RCC 7860 (cell line): ENCODE measurements at regions not wholly inside any gene's neighbourhood (a gene's known extent, or its start where the extent isn't known, plus 50 kb on each side); places are given as distances from the start of the nearest gene placed in this dataset.
A peak's percentile ranks its signal among the peaks of the same experiment; 100 is the strongest.
"Not testable (repeated sequence)": the region's sequence is repeated elsewhere in the genome, so short reads cannot be mapped to it uniquely, and the experiment has no call there.

Experiments used
- DNase-seq: peaks from one replicate; pipeline ENCODE4 v3.0.0-alpha.2; 2015; ENCODE audit warnings: low spot score
- FAIRE-seq: peaks from 2 replicates; lab custom pipeline; 2012; peaks lifted over from hg19 to GRCh38; lab: Jason Lieb, UNC

DNA sequence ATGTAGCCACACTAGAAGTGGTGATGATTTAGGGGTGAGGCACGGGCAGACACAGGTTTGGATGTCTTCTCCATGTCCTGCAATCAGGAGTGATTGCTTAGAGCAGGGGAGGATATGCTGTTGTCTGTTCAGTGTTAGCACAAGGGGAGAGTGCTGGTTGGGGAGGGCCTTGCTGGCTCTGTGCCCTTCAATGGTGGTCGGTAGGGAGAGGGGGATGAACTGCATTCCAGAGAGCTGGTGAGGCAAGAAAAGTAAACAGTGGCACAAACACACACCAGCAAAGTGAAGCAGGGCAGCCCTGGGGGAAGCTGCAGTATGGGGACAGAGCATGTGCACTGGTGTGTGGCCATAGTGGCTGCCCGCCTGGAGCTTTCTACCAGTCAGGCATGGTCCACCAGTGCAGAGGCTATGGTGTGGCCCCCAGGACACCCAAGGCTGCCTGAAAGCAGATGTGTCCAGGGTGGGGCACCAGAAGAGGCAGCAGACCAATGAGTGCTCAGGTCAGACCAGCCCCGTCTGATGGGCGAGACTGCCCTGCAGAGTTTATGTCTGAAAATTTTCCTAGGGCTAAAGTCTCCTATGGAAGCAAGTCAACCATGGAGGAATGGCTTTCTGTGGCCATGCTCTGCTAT, 1676.9 kb downstream of the PCDH9 start:
- FAIRE-seq: no peak
- DNase-seq: no peak

DNA sequence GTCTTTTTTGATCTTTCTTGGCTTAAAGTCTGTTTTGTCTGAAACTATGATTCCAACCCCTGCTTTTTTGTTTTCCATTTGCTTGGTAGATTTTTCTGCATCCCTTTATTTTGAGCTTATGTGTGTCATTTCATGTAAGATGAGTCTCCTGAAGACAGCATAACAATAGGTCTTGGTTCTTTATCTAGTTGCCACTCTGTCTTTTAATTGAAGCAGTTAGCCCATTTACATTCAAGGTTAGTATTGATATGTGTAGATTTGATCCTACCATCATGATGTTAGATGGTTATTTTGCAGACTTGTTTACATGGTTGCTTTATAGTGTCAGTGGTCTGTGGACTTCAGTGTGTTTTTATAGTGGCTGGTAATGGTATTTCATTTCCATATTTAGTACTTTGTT, 1678.9 kb downstream of the PCDH9 start:
- no peak for DNase-seq
- no peak for FAIRE-seq

DNA sequence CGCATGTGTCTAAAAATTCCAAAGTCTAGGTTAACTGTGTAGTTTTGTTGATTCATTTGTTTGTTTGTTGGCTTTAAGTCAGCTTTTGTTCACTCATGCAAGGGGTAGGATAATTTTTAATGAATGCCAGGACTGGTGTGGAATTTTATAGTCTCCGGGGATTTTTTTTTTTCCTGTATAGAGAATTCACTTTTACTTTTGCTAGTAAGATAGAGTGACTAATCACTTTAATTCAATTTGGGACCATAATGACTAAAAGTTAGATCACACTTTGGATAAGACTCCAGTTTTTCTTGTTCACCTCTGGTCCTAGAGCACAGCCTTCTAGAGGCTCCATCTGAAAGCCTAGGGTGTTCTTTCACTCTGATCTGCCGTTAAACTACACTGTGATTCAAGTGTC, 1690.0 kb downstream of the PCDH9 start:
- FAIRE-seq: no peak

DNA sequence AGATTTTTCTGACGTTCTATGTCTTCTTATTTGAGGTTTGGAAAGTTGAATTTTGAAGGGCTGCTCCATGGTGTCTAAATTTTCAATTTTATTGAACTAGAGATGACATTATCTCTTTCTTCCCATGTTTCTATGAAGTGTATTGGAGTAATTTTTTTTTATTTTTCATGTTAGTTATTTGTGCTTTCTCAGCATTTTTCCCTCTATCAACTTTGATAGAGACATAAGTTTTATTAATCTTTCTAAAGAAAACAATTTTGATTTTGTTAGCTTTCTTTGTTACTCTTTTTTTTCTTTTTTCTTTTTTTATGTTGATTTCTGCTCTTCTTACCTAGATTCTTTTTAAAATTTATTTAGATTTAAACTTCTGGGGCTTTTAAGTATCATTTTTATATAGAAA, 1694.8 kb downstream of the PCDH9 start:
- no peak for FAIRE-seq

More for the DNA sequence above, 1690.0 kb downstream of the PCDH9 start:
- peak; percentile 5 for DNase-seq

DNA sequence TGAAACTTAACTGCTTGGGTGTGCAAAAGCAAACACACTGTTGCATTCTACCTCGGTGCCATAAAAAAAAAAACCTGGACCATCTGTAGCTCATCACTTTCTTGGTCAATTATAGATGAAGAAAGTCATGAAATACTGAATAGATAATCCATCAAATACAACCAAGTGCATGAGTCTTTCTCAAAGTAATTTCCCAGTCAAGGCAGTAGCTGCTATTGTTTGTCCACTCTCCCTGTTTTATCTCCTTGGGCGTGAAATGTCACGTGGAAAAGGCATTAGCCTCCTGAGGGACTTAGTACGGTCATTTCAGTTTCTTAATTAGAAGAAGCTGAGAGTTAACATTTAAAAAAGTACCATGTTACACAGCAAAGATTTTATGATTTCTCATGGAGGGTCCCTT, 1697.9 kb downstream of the PCDH9 start:
- FAIRE-seq (no peak), DNase-seq (no peak)

More for the DNA sequence above, 1694.8 kb downstream of the PCDH9 start:
- DNase-seq: no peak

DNA sequence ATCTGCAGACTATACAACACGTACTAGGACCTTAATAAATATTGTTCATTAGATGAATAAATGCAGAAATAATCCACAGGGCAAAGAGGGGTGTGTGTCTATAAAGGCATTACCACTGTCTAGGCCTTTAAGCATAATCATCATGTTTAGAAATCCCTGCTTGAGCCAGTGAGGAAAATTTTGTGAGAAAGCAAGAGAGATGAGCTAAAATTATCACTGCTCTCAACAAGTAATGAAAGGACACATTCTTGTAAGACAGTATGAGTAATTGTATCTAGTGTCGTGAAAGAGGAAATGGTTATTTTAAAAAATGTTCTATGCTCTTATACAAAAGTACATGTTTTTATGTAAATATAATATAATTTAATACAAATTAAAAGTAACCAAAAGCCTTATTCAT, 1699.4 kb downstream of the PCDH9 start:
- DNase-seq (no peak), FAIRE-seq (no peak)

DNA sequence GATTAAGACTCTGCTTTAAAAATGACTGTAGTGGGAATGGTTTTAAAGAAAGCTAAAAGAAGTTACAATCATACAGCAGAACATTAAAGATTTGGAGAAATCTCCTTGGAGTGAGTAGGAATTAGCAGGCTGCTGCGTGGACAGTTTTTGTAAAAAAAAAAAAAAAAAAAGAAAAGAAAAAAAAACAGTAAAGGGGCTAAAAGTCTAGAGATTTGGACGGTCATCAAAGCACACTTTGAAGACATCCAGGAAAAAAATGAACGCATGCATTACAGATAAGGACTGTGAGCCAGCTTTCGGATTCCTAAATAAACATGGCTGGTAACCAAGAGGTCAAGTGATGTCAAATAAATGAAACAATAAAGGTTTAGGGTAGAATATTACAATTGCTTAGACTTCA, 1700.6 kb downstream of the PCDH9 start:
- DNase-seq (no peak), FAIRE-seq (no peak)

DNA sequence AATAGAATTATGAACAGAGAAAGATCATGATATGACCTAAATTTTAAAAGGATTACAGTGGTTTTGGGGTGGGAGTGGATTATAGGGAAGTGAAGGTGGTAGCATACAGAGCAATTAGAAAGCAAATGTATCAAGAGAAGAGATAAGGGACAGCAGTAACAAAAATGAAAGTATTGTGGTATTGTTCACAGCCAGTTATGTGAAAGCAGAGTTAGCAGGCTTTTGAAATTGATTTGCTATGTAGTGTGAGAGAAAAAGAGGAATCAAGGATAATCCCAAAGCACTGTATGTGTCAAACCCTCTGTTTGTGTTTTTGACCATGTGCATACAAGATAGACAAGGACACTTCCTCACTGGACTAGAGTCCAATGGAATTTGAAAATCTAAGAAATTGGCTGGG, 1721.4 kb downstream of the PCDH9 start:
- no peak for FAIRE-seq

DNA sequence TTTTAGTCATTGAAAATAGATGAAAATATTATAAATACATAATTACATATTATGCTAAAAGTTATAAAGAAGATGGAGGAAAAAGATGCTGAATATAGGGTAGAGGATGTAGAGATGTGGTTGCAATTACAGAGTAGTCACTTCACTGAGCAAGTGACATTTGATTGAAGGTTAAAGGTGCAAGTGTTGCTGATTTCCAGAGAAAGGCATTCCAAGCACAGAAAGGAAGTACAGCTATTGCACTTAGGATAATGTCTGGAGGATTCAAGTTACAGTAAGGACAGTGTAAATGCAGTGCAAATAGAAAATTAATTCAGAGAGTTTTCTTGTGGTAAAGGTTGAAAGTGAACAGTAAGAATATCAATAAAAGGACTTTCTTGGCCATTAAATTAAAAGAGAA, 1721.8 kb downstream of the PCDH9 start:
- FAIRE-seq: no peak
- no peak for DNase-seq

More for the DNA sequence above, 1721.4 kb downstream of the PCDH9 start:
- DNase-seq: no peak

DNA sequence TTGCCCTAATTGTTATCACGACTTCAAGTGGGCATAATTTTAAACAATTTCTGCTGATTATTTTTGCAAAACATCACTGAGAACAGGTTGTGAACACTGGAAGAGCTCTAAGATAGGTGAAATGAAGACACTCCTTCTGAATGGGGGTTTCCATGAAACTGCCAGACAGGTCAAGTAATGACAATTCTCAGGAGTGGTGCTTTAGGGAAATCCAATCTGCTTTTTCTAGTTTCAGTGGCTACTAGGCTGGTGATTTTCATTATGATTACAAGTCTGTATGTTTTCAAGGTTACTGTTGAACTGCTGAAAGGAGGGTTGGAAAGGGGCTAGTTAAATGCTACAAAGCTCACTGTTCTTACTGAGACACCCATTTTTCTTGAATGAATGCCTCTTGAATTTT, 1724.2 kb downstream of the PCDH9 start:
- FAIRE-seq: no peak
- no peak for DNase-seq

DNA sequence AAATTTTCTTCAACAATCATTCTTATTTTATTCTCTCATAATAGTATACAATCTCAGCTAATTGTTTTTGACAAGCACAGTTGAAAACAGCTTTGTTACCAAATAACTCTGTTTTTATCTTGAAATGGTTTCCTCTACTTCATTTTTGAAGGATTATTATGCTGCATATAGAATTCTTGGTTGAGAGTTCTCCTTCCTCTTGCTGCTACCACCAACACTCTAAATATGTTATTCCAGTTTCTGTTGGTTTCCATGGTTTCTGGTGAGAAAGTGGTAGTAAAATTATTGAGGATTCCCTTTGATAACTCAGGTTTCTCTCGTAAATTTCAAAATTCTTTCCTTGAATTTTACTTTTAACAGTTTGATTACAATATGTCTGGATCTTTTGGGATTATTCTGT, 1725.9 kb downstream of the PCDH9 start:
- DNase-seq: no peak
- no peak for FAIRE-seq

DNA sequence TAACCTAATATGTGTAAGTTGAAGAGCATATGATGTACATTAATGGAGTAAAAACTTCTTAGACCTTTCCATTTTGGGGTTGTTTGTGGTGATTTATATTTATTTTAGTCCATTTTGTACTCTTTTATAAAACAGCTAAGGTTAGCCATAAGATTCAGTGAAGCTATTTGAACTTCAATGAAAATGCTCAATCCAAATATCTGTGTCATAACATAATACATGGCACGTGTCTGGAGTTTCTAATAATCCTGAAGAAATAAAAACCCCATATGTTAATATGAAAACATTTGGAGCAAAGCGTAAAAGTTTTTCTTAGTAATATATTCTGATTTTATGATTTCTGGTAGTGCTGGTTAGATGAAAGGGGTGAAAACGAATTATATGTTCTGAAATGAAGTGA, 1729.7 kb downstream of the PCDH9 start:
- DNase-seq: no peak
- FAIRE-seq: no peak

DNA sequence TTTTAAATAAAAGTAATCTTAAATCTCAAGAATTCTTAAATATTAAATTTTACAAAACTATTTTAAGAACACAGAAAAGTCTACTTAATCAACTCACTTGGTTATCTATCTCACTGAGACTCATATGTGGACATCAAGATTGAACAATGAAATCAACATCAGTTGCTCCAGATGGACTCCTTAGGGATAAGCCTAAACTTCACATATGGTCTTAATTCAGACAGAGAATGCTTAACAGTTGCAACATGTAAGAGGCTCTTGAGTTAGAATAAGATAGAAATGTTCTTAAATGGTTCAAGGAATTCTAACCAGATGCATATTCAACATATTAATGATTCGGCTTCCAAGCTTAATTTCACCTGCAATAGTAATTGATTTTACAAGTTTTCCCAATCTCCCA, 1730.9 kb downstream of the PCDH9 start:
- no peak for DNase-seq
- FAIRE-seq: no peak

DNA sequence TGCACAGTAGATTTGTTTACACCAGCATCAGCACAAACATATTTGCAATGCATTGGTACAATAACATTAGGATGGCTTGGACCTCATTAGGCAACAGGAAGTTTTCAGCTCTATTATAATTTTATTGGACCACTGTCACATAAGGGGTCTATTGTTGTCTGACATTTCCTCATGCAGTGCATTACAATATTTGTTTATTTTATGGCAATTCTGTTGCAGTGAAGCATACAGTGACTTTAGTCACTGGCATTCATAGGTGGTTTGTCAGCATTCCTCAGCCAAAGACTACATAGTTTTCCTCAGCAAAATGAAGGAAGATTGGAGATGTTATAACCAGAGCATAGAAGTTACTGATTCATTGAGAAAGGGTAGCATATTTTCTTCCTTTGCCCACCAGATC, 1732.9 kb downstream of the PCDH9 start:
- FAIRE-seq (no peak), DNase-seq (peak; percentile 56)

DNA sequence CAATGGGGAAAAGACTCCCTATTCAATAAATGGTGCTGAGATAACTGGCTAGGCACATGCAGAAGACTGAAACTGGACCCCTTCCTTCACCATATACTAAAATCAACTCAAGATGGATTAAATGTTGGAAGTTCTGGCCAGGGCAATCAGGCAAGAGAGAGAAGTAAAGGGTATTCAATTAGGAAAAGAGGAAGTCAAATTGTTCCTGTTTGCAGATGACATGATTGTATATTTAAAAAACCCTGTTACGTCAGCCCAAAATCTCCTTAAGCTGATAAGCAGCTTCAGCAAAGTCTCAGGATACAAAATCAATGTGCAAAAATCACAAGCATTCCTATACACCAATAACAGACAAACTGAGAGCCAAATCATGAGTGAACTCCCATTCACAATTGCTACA, 1739.4 kb downstream of the PCDH9 start:
- not testable (repeated sequence) for FAIRE-seq, DNase-seq

DNA sequence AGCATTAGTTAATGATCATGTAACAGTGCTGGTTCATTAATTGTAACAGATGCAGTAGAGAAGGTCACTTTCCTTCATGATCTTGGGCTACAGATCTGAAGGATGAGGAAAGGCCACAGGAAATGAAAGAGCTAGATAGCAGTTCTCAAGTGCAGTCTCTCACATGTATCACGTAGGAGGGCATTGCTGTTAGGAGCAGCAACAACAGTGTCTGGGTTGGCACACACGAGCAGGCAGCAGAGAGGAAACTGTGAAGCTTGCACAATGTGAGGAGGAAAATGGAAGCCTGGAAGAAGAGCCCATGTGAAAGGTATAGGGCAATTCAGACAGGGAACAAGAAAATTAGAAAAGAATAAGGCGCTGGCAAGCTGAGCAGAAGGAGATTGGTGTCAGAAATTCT, 1741.5 kb downstream of the PCDH9 start:
- DNase-seq: no peak
- no peak for FAIRE-seq

DNA sequence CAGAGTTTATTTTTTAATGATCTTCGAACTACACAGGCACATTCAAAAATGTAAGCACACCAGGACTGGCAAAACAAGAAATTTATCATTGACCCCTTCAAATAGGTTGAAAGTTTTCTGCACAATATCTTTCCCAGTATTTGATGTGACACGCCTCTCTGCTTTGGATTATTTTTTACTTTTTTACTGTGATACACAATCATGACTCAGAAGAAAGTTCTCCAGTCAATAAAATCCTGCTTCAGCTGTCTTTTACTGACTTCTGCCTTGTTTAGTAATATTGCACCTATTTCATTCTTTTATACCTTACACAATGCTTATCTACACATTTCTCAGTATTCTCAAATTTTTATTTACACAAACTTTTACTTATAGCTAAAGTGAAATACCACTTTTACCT, 1750.4 kb downstream of the PCDH9 start:
- DNase-seq: no peak
- no peak for FAIRE-seq

DNA sequence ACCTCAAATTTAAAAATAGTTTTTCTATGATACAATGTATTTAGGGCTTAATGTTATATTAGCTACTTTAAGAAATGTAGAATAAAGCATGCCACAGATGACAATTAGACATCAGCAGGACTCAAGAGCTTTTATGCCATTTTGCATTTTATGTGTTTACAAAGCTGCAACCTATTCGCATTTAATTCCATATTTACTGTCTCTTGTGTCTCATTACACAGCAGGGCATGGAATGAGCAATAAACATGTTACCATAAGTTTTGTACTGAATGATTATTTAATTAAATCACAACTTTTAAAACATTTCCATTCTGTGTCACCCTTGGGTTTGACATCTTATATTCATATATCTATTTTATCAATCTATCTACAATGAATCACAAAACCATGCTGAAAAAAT, 1756.9 kb downstream of the PCDH9 start:
- DNase-seq (no peak), FAIRE-seq (no peak)

DNA sequence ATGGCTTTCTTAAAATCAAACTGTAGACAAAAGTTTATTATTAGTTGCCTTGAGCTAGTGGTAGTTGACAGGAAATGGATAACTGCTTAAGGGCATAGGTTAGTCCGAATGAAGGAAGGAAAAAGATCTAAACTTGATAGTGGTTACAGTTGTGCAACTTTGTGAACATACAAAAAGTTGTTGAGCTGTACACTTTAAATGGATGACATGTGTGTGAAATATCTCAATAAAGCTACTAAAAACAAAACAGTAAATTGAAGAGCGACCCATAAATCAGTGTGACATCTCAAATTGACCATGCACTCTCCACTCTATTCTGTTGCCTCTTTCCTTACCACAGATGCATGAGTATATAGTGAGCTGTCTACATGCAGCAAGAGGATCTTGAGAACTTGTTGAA, 1757.8 kb downstream of the PCDH9 start:
- DNase-seq: no peak
- no peak for FAIRE-seq

DNA sequence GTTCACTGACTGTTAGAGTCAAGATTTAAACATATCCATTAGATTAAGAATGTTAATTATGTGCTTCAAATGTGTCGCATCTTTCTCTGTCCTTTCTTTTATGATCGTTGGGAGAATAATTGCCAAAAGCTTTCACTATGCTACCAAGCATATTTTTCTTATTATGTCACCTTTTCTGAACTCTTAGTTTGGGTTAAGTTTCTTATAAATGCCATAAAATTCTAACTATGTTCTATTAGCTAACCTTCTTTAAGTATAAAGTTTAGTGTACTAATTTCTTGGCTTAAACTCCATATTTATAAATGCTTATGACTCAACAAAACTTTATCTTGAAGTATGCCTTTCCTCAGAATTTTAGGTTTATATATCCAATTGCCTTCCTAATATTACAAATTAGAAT, 1759.4 kb downstream of the PCDH9 start:
- DNase-seq: no peak

DNA sequence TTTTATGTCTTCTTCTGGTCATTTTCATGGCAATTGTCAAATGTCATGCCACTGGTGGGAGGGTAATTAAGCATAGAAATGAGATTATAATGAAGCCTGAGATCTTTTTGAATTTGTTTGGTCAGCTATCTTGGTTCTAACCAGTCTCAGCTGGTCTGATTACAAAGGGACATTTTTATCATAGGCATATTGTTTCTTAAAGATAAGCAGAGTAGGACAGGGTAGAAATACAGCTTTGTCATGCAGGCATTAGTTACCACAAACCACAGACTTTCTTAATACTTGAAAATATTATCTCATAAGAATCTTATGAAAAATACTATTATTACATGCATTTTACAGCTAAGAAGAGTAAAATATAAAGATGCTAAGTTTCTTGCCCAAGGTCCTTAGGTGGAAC, 1761.5 kb downstream of the PCDH9 start:
- FAIRE-seq (no peak), DNase-seq (no peak)

More for the DNA sequence above, 1759.4 kb downstream of the PCDH9 start:
- FAIRE-seq: no peak

DNA sequence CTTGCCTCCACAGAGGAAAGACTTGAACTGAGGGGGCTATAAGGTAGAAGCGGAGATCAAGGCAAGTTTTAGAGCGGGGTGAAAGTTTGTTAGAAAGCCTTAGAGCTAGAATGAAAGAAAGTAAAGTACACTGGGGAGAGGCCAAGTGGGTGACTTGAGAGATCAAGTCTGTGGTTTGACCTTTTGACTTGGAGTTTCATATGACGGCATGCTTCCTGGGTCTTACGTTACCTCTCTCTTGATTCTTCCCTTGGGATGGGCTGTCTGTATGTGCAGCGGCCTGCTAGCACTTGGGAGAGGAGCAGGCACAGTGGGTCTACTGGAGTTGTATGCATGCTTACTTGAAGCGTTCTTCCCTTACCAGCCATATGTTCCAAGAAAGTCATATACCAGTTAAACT, 1768.5 kb downstream of the PCDH9 start:
- no peak for FAIRE-seq

DNA sequence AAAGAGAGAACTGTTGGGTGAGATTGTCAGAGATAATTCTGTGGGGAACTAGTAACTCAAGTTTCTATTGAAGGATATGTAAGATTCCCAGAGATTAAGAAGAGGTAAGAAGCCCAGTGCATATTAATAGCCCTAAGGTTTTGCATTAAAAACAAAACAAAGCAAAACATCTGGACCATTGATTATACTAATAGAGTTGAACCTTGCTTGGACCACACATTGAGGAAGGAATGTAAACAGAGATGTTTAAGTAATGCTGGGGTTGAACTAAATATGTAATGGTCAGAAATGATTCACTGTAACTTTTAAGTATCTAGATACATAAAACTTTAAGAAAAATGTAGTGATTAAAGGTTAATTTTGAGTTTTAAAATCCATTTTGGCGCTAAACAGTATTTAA, 1770.0 kb downstream of the PCDH9 start:
- DNase-seq (no peak), FAIRE-seq (no peak)

More for the DNA sequence above, 1768.5 kb downstream of the PCDH9 start:
- DNase-seq: peak; percentile 23
